GM10248 (cell line): ENCODE measurements at regions not wholly inside any gene's neighbourhood (a gene's known extent, or its start where the extent isn't known, plus 50 kb on each side); places are given as distances from the start of the nearest gene placed in this dataset.
"Not testable (repeated sequence)": the region's sequence is repeated elsewhere in the genome, so short reads cannot be mapped to it uniquely, and the experiment has no call there.

Experiments
- CTCF ChIA-PET: fragments of 300-600 bp; sonication (Branson Sonifier 250); formaldehyde crosslinking; extraction: SDS; loops from one replicate; lab custom pipeline; 2021; ENCODE audit warnings: antibody characterized with exemption; lab: Yijun Ruan, JAX
- POLR2A ChIA-PET: fragments of 350-650 bp; sonication (Branson Sonifier 250); formaldehyde crosslinking; extraction: SDS; loops from one replicate; lab custom pipeline; 2020; ENCODE audit warnings: antibody characterized with exemption; lab: Yijun Ruan, JAX
- DNase-seq: peaks from one replicate; pipeline ENCODE4 v3.0.0; 2012; ENCODE audit errors: extremely low spot score
- CTCF ChIP-seq: IDR thresholded peaks from 2 replicates; pipeline ENCODE4 v1.5.1; 2012; ENCODE audit warnings: mild to moderate bottlenecking, low read depth; ENCODE audit errors: extremely low read depth, missing control alignments, control extremely low read depth

GRCh38 chr3:168801794-168802193 is 706.1 kb upstream of the GOLIM4 start:
- POLR2A ChIA-PET, result interaction anchor here (0.6 kb wide), 1 partner anchor 1238 kb away, joined by 4 read pairs; no protein-coding TSS in a partner anchor
- TF ChIP-seq CTCF, result no peak
- CTCF ChIA-PET, result interaction anchor here (1.4 to 1.7 kb wide), 2 partner anchors 10 to 13 kb away, joined by 3 to 5 read pairs; no protein-coding TSS in a partner anchor
- no peak for DNase-seq

- ChIA-PET CTCF (no interaction called here), POLR2A (no interaction called here)
- no peak for TF ChIP-seq CTCF
- no peak for DNase-seq
These were observed 700.6 kb upstream of the GOLIM4 start for GRCh38 chr3:168796339-168796738.

GRCh38 chr3:168794427-168794826 is 698.7 kb upstream of the GOLIM4 start:
- CTCF ChIA-PET, result interaction anchor here (1.2 to 1.8 kb wide), 4 partner anchors 9 to 73 kb away, joined by 3 to 4 read pairs (median 4); no protein-coding TSS in a partner anchor
- POLR2A ChIA-PET, result no interaction called here
- DNase-seq, result no peak
- no peak for TF ChIP-seq CTCF

GRCh38 chr3:168782193-168782592 is 686.5 kb upstream of the GOLIM4 start:
- DNase-seq, result no peak
- POLR2A ChIA-PET, result no interaction called here
- no peak for TF ChIP-seq CTCF
- CTCF ChIA-PET, result no interaction called here

GRCh38 chr3:168779970-168780645 is 684.4 kb upstream of the GOLIM4 start:
- POLR2A ChIA-PET, result not testable (repeated sequence)

GRCh38 chr3:168753724-168754123 is 658.0 kb upstream of the GOLIM4 start:
- no peak for TF ChIP-seq CTCF
- CTCF ChIA-PET, result interaction anchor here (1.4 kb wide), 1 partner anchor 29 kb away, joined by 3 read pairs; no protein-coding TSS in a partner anchor
- DNase-seq, result no peak
- POLR2A ChIA-PET, result no interaction called here

More at GRCh38 chr3:168779970-168780645, 684.4 kb upstream of the GOLIM4 start:
- CTCF ChIA-PET, DNase-seq: not testable (repeated sequence)

GRCh38 chr3:168752339-168752738 is 656.6 kb upstream of the GOLIM4 start:
- no peak for DNase-seq
- ChIA-PET CTCF (interaction anchor here (1.4 kb wide), 1 partner anchor 28 kb away, joined by 3 read pairs; no protein-coding TSS in a partner anchor), POLR2A (no interaction called here)
- TF ChIP-seq CTCF, result no peak
